SK-N-MC (cell line): ENCODE measurements at regions not wholly inside any gene's neighbourhood (a gene's known extent, or its start where the extent isn't known, plus 50 kb on each side); places are given as distances from the start of the nearest gene placed in this dataset.

Experiments
- EZH2 ChIP-seq: fragments of 200-600 bp; sonication (generic); IDR thresholded peaks from one replicate; pipeline ENCODE4 v1.6.1; 2017; ENCODE audit warnings: antibody characterized with exemption
- FOXP2 ChIP-seq: optimal IDR thresholded peaks from 2 replicates; pipeline ENCODE3; 2011; ENCODE audit warnings: mild to moderate bottlenecking, moderate library complexity; ENCODE audit not compliant: insufficient read depth; ENCODE audit errors: extremely low read length, control extremely low read depth
- POLR2AphosphoS5 ChIP-seq: IDR thresholded peaks from 2 replicates; pipeline ENCODE4 v1.6.1; 2012; ENCODE audit warnings: mild to moderate bottlenecking, low read depth, low read length, borderline replicate concordance

DNA sequence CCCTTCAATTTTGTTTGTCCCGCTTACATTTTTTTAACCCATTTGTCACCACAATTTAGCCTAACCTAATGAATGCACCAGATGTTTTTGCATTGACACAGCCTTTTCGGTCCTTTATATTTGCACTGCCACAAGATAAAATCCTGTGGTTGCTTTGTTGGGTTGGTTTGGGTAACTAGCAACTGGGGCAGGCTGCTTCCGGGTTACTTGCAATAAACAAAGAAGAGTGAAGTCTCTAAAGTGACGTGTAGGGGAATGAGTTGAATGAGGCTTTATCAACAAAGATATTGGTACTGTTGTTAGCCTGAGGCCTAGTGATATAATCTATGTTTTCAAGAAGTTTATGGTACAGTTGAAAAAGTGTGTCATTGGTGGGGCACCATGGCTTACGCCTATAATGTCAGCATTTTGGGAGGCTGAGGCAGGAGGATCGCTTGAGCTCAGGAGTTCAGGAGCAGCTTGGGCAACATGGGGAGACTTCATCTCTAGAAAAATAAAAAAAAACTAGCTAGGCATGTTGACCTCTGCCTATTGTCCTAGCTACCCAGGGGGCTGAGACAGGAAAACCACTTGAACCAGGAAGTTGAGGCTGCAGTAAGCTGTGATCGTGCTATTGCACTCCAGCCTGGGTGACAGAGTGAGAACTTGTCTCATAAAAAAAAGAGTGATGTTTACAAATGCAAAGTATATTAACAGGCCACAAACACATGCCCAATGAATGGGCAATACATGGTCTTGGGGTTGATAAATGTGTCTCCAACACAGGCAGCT is 121.8 kb downstream of the OXSM start:
- TF ChIP-seq EZH2 (no peak), POLR2AphosphoS5 (no peak), FOXP2 (no peak)
